HepG2 (cell line): ENCODE measurements at regions not wholly inside any gene's neighbourhood (a gene's known extent, or its start where the extent isn't known, plus 50 kb on each side); places are given as distances from the start of the nearest gene placed in this dataset.

ENCODE experiments used
- BRD4 ChIP-seq: sonication (generic); formaldehyde crosslinking; IDR thresholded peaks from 2 replicates; pipeline ENCODE4 v1.4.0; 2020; ENCODE audit warnings: missing genetic modification reagents
- CBFB ChIP-seq: sonication (generic); formaldehyde crosslinking; IDR thresholded peaks from 2 replicates; pipeline ENCODE4 v1.4.0; 2020; ENCODE audit warnings: missing genetic modification reagents
- NFYB ChIP-seq: sonication (generic); formaldehyde crosslinking; IDR thresholded peaks from 2 replicates; pipeline ENCODE4 v1.4.0; 2020; ENCODE audit warnings: missing genetic modification reagents
- SMC3 ChIP-seq: IDR thresholded peaks from 2 replicates; pipeline ENCODE4 v1.6.1; 2011; ENCODE audit warnings: low read length, improper control_type of control experiment
- YY1 ChIP-seq: IDR thresholded peaks from 2 replicates; pipeline ENCODE4 v1.6.1; 2011; ENCODE audit warnings: low read length, low read depth, moderate library complexity, mild to moderate bottlenecking; ENCODE audit not compliant: insufficient read depth, insufficient replicate concordance
- ZFP37 ChIP-seq: sonication (generic); formaldehyde crosslinking; IDR thresholded peaks from 2 replicates; pipeline ENCODE4 v1.4.0; 2020; ENCODE audit warnings: missing genetic modification reagents, borderline replicate concordance
- ZNF143 ChIP-seq: sonication (generic); formaldehyde crosslinking; IDR thresholded peaks from 2 replicates; pipeline ENCODE4 v1.4.0; 2020; ENCODE audit warnings: missing genetic modification reagents
- ZNF274 ChIP-seq: sonication (generic); formaldehyde crosslinking; IDR thresholded peaks from 2 replicates; pipeline ENCODE4 v1.5.1; 2020; ENCODE audit warnings: mild to moderate bottlenecking, missing genetic modification reagents
- ZSCAN30 ChIP-seq: sonication (generic); formaldehyde crosslinking; IDR thresholded peaks from 2 replicates; pipeline ENCODE4 v1.5.0; 2020; ENCODE audit warnings: mild to moderate bottlenecking, missing genetic modification reagents
- TF ChIP-seq, protein P1 (sequence below): sonication (generic); formaldehyde crosslinking; IDR thresholded peaks from 2 replicates; pipeline ENCODE4 v1.9.0; 2021; ENCODE audit warnings: missing genetic modification reagents, borderline replicate concordance
- TF ChIP-seq, protein P2 (sequence below), 2 experiments: sonication (generic) in 1 of 2; formaldehyde crosslinking in 1 of 2; IDR thresholded peaks; 2 replicates each; pipeline versions ENCODE4 v1.5.1 to v1.6.1; 2011 to 2020; ENCODE audit warnings: borderline replicate concordance in 1 of 2, low read depth in 1 of 2, low read length in 1 of 2, mild to moderate bottlenecking in 1 of 2, missing genetic modification reagents in 1 of 2, moderate library complexity in 1 of 2
- TF ChIP-seq, protein P3 (sequence below): sonication (generic); formaldehyde crosslinking; IDR thresholded peaks from 2 replicates; pipeline ENCODE4 v1.4.0; 2020; ENCODE audit warnings: mild to moderate bottlenecking, missing genetic modification reagents, borderline replicate concordance
- TF ChIP-seq, protein P4 (sequence below): sonication (generic); formaldehyde crosslinking; IDR thresholded peaks from 2 replicates; pipeline ENCODE4 v1.5.1; 2020; ENCODE audit warnings: mild to moderate bottlenecking, moderate library complexity, missing genetic modification reagents

- TF ChIP-seq BRD4 (CRISPR knock-in tag) (no peak), SMC3 (no peak; the same call in 1 of the 2 replicates), ZNF143 (no peak), ZFP37 (CRISPR knock-in tag) (no peak), YY1 (no peak), ZSCAN30 (CRISPR knock-in tag) (no peak), CBFB (CRISPR knock-in tag) (no peak), NFYB (CRISPR knock-in tag) (no peak), ZNF274 (CRISPR knock-in tag) (no peak)
- TF ChIP-seq, protein P1, sequence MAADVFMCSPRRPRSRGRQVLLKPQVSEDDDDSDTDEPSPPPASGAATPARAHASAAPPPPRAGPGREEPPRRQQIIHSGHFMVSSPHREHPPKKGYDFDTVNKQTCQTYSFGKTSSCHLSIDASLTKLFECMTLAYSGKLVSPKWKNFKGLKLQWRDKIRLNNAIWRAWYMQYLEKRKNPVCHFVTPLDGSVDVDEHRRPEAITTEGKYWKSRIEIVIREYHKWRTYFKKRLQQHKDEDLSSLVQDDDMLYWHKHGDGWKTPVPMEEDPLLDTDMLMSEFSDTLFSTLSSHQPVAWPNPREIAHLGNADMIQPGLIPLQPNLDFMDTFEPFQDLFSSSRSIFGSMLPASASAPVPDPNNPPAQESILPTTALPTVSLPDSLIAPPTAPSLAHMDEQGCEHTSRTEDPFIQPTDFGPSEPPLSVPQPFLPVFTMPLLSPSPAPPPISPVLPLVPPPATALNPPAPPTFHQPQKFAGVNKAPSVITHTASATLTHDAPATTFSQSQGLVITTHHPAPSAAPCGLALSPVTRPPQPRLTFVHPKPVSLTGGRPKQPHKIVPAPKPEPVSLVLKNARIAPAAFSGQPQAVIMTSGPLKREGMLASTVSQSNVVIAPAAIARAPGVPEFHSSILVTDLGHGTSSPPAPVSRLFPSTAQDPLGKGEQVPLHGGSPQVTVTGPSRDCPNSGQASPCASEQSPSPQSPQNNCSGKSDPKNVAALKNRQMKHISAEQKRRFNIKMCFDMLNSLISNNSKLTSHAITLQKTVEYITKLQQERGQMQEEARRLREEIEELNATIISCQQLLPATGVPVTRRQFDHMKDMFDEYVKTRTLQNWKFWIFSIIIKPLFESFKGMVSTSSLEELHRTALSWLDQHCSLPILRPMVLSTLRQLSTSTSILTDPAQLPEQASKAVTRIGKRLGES (CRISPR knock-in tag) = no peak
- TF ChIP-seq, protein P2, sequence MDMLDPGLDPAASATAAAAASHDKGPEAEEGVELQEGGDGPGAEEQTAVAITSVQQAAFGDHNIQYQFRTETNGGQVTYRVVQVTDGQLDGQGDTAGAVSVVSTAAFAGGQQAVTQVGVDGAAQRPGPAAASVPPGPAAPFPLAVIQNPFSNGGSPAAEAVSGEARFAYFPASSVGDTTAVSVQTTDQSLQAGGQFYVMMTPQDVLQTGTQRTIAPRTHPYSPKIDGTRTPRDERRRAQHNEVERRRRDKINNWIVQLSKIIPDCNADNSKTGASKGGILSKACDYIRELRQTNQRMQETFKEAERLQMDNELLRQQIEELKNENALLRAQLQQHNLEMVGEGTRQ (IDR thresholded peaks at IDR 0.05; ENCODE audit: low read depth, low read length) = no peak
- TF ChIP-seq, protein P2 (CRISPR knock-in tag; IDR thresholded peaks at IDR 0.05; ENCODE audit: borderline replicate concordance) = no peak
- TF ChIP-seq, protein P3, sequence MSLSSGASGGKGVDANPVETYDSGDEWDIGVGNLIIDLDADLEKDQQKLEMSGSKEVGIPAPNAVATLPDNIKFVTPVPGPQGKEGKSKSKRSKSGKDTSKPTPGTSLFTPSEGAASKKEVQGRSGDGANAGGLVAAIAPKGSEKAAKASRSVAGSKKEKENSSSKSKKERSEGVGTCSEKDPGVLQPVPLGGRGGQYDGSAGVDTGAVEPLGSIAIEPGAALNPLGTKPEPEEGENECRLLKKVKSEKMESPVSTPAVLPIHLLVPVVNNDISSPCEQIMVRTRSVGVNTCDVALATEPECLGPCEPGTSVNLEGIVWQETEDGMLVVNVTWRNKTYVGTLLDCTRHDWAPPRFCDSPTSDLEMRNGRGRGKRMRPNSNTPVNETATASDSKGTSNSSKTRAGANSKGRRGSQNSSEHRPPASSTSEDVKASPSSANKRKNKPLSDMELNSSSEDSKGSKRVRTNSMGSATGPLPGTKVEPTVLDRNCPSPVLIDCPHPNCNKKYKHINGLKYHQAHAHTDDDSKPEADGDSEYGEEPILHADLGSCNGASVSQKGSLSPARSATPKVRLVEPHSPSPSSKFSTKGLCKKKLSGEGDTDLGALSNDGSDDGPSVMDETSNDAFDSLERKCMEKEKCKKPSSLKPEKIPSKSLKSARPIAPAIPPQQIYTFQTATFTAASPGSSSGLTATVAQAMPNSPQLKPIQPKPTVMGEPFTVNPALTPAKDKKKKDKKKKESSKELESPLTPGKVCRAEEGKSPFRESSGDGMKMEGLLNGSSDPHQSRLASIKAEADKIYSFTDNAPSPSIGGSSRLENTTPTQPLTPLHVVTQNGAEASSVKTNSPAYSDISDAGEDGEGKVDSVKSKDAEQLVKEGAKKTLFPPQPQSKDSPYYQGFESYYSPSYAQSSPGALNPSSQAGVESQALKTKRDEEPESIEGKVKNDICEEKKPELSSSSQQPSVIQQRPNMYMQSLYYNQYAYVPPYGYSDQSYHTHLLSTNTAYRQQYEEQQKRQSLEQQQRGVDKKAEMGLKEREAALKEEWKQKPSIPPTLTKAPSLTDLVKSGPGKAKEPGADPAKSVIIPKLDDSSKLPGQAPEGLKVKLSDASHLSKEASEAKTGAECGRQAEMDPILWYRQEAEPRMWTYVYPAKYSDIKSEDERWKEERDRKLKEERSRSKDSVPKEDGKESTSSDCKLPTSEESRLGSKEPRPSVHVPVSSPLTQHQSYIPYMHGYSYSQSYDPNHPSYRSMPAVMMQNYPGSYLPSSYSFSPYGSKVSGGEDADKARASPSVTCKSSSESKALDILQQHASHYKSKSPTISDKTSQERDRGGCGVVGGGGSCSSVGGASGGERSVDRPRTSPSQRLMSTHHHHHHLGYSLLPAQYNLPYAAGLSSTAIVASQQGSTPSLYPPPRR (CRISPR knock-in tag) = no peak
- TF ChIP-seq, protein P4, sequence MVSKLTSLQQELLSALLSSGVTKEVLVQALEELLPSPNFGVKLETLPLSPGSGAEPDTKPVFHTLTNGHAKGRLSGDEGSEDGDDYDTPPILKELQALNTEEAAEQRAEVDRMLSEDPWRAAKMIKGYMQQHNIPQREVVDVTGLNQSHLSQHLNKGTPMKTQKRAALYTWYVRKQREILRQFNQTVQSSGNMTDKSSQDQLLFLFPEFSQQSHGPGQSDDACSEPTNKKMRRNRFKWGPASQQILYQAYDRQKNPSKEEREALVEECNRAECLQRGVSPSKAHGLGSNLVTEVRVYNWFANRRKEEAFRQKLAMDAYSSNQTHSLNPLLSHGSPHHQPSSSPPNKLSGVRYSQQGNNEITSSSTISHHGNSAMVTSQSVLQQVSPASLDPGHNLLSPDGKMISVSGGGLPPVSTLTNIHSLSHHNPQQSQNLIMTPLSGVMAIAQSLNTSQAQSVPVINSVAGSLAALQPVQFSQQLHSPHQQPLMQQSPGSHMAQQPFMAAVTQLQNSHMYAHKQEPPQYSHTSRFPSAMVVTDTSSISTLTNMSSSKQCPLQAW (CRISPR knock-in tag) = no peak
These were observed 296.6 kb upstream of the RASA1 start for GRCh38 chr5:86971034-86971571.
